ENCODE measurements at regions not wholly inside any gene's neighbourhood (a gene's known extent, or its start where the extent isn't known, plus 50 kb on each side); places are given as distances from the start of the nearest gene placed in this dataset.

GRCh38 chr5:158485047-158485446 is 614.7 kb downstream of the EBF1 start:
- Mint-ChIP-seq H3K4me3 (no peak overlapping the region), H3K4me1 (ENCODE audit: low read depth) (peaks cover 4% of the 10 kb centered on the region), H3K36me3 (ENCODE audit: low read depth) (no peaks in the 10 kb centered on the region), H3K27ac (no peak overlapping the region), H3K27me3 (no peaks in the 10 kb centered on the region), H3K9me3 (no peaks in the 10 kb centered on the region)
- intact Hi-C loops (cut with micrococcal nuclease) = no loop called here

GRCh38 chr5:158484150-158484549 is 615.6 kb downstream of the EBF1 start:
- H3K27ac Mint-ChIP-seq = no peak overlapping the region
- peaks cover 4% of the 10 kb centered on the region for H3K4me1 Mint-ChIP-seq (ENCODE audit: low read depth)
- no peaks in the 10 kb centered on the region for H3K27me3 Mint-ChIP-seq
- H3K9me3 Mint-ChIP-seq = no peaks in the 10 kb centered on the region
- no peaks in the 10 kb centered on the region for H3K36me3 Mint-ChIP-seq (ENCODE audit: low read depth)
- intact Hi-C loops (cut with micrococcal nuclease) = no loop called here
- no peak overlapping the region for H3K4me3 Mint-ChIP-seq

GRCh38 chr5:158483281-158483860 is 616.3 kb downstream of the EBF1 start:
- H3K27me3 Mint-ChIP-seq = no peaks in the 10 kb centered on the region
- intact Hi-C loops (cut with micrococcal nuclease) = no loop called here
- H3K9me3 Mint-ChIP-seq = no peaks in the 10 kb centered on the region
- H3K36me3 Mint-ChIP-seq (ENCODE audit: low read depth) = no peaks in the 10 kb centered on the region
- peaks cover 4% of the 10 kb centered on the region for H3K4me1 Mint-ChIP-seq (ENCODE audit: low read depth)
- no peak overlapping the region for H3K4me3 Mint-ChIP-seq
- H3K27ac Mint-ChIP-seq = no peak overlapping the region

GRCh38 chr5:158482125-158482524 is 617.6 kb downstream of the EBF1 start:
- peaks cover 5% of the 10 kb centered on the region for H3K27me3 Mint-ChIP-seq
- H3K4me3 Mint-ChIP-seq = no peak overlapping the region
- intact Hi-C loops (cut with micrococcal nuclease) = no loop called here
- no peaks in the 10 kb centered on the region for H3K36me3 Mint-ChIP-seq (ENCODE audit: low read depth)
- H3K4me1 Mint-ChIP-seq (ENCODE audit: low read depth) = peaks cover 4% of the 10 kb centered on the region
- no peak overlapping the region for H3K27ac Mint-ChIP-seq
- no peaks in the 10 kb centered on the region for H3K9me3 Mint-ChIP-seq

- Mint-ChIP-seq H3K9me3 (no peaks in the 10 kb centered on the region), H3K4me1 (ENCODE audit: low read depth) (peaks cover under 1% of the 10 kb centered on the region), H3K36me3 (ENCODE audit: low read depth) (no peaks in the 10 kb centered on the region), H3K27ac (no peak overlapping the region), H3K4me3 (no peak overlapping the region), H3K27me3 (peaks cover 8% of the 10 kb centered on the region)
- intact Hi-C loops (cut with micrococcal nuclease) = no loop called here
These were observed 619.2 kb upstream of the CLINT1 start for GRCh38 chr5:158478139-158478538.

GRCh38 chr5:158477214-158477613 is 618.3 kb upstream of the CLINT1 start:
- Mint-ChIP-seq H3K27me3 (peaks cover 8% of the 10 kb centered on the region), H3K27ac (no peak overlapping the region), H3K9me3 (no peaks in the 10 kb centered on the region), H3K4me1 (ENCODE audit: low read depth) (no peaks in the 10 kb centered on the region), H3K4me3 (no peak overlapping the region), H3K36me3 (ENCODE audit: low read depth) (no peaks in the 10 kb centered on the region)
- intact Hi-C loops (cut with micrococcal nuclease) = no loop called here

GRCh38 chr5:158473016-158473635 is 614.2 kb upstream of the CLINT1 start:
- H3K27ac Mint-ChIP-seq = no peak overlapping the region
- H3K27me3 Mint-ChIP-seq = peaks cover 6% of the 10 kb centered on the region
- peaks cover 13% of the 10 kb centered on the region for H3K9me3 Mint-ChIP-seq
- intact Hi-C loops (cut with micrococcal nuclease) = no loop called here
- H3K4me1 Mint-ChIP-seq (ENCODE audit: low read depth) = peaks cover 4% of the 10 kb centered on the region
- no peaks in the 10 kb centered on the region for H3K36me3 Mint-ChIP-seq (ENCODE audit: low read depth)
- H3K4me3 Mint-ChIP-seq = no peak overlapping the region

- peaks cover 2% of the 10 kb centered on the region for H3K27me3 Mint-ChIP-seq
- no peak overlapping the region for H3K27ac Mint-ChIP-seq
- peaks cover 13% of the 10 kb centered on the region for H3K4me1 Mint-ChIP-seq (ENCODE audit: low read depth)
- no peaks in the 10 kb centered on the region for H3K36me3 Mint-ChIP-seq (ENCODE audit: low read depth)
- intact Hi-C loops (cut with micrococcal nuclease) = no loop called here
- no peak overlapping the region for H3K4me3 Mint-ChIP-seq
- peaks cover 13% of the 10 kb centered on the region for H3K9me3 Mint-ChIP-seq
These were observed 612.6 kb upstream of the CLINT1 start for GRCh38 chr5:158471535-158471924.

GRCh38 chr5:158470764-158471534 is 612.0 kb upstream of the CLINT1 start:
- Mint-ChIP-seq H3K4me1 (ENCODE audit: low read depth) (peaks cover 19% of the 10 kb centered on the region), H3K27ac (no peak overlapping the region), H3K36me3 (ENCODE audit: low read depth) (no peaks in the 10 kb centered on the region), H3K4me3 (no peak overlapping the region), H3K9me3 (peaks cover 13% of the 10 kb centered on the region), H3K27me3 (no peaks in the 10 kb centered on the region)
- intact Hi-C loops (cut with micrococcal nuclease) = no loop called here

GRCh38 chr5:158468444-158468843 is 609.5 kb upstream of the CLINT1 start:
- Mint-ChIP-seq H3K4me3 (no peak overlapping the region), H3K9me3 (peaks cover 13% of the 10 kb centered on the region), H3K27me3 (no peaks in the 10 kb centered on the region), H3K27ac (peak overlapping the region; percentile 38), H3K4me1 (ENCODE audit: low read depth) (peaks cover 40% of the 10 kb centered on the region), H3K36me3 (ENCODE audit: low read depth) (no peaks in the 10 kb centered on the region)
- intact Hi-C loops (cut with micrococcal nuclease) = no loop called here

GRCh38 chr5:158466191-158466590 is 607.2 kb upstream of the CLINT1 start:
- intact Hi-C loops (cut with micrococcal nuclease) = no loop called here
- peaks cover 13% of the 10 kb centered on the region for H3K9me3 Mint-ChIP-seq
- H3K36me3 Mint-ChIP-seq (ENCODE audit: low read depth) = no peaks in the 10 kb centered on the region
- H3K27ac Mint-ChIP-seq = peak overlapping the region; percentile 75
- H3K27me3 Mint-ChIP-seq = no peaks in the 10 kb centered on the region
- no peak overlapping the region for H3K4me3 Mint-ChIP-seq
- peaks cover 40% of the 10 kb centered on the region for H3K4me1 Mint-ChIP-seq (ENCODE audit: low read depth)

GRCh38 chr5:158465086-158465972 is 606.4 kb upstream of the CLINT1 start:
- H3K9me3 Mint-ChIP-seq = peaks cover 13% of the 10 kb centered on the region
- H3K4me1 Mint-ChIP-seq (ENCODE audit: low read depth) = peaks cover 40% of the 10 kb centered on the region
- intact Hi-C loops (cut with micrococcal nuclease) = no loop called here
- H3K27me3 Mint-ChIP-seq = no peaks in the 10 kb centered on the region
- peak overlapping the region; percentile 75 for H3K27ac Mint-ChIP-seq
- no peak overlapping the region for H3K4me3 Mint-ChIP-seq
- H3K36me3 Mint-ChIP-seq (ENCODE audit: low read depth) = no peaks in the 10 kb centered on the region

- H3K27ac Mint-ChIP-seq = peak overlapping the region; percentile 75
- no peaks in the 10 kb centered on the region for H3K36me3 Mint-ChIP-seq (ENCODE audit: low read depth)
- no peak overlapping the region for H3K4me3 Mint-ChIP-seq
- peaks cover 40% of the 10 kb centered on the region for H3K4me1 Mint-ChIP-seq (ENCODE audit: low read depth)
- H3K9me3 Mint-ChIP-seq = peaks cover 12% of the 10 kb centered on the region
- intact Hi-C loops (cut with micrococcal nuclease) = no loop called here
- H3K27me3 Mint-ChIP-seq = no peaks in the 10 kb centered on the region
These were observed 605.4 kb upstream of the CLINT1 start for GRCh38 chr5:158464383-158464782.

- H3K4me3 Mint-ChIP-seq = no peak overlapping the region
- peaks cover 40% of the 10 kb centered on the region for H3K4me1 Mint-ChIP-seq (ENCODE audit: low read depth)
- intact Hi-C loops (cut with micrococcal nuclease) = no loop called here
- no peaks in the 10 kb centered on the region for H3K36me3 Mint-ChIP-seq (ENCODE audit: low read depth)
- H3K9me3 Mint-ChIP-seq = peaks cover 8% of the 10 kb centered on the region
- peak overlapping the region; percentile 75 for H3K27ac Mint-ChIP-seq
- H3K27me3 Mint-ChIP-seq = no peaks in the 10 kb centered on the region
These were observed 605.0 kb upstream of the CLINT1 start for GRCh38 chr5:158463938-158464337.
